Stimulated activated naive CD8-positive, alpha-beta T cell treated with anti-CD3 and anti-CD28 coated beads, Interleukin-15, Interleukin-2, amounts not matched to agents 100 ng/mL and 50 ng/mL, for 24 hours (primary cell): ENCODE measurements at regions not wholly inside any gene's neighbourhood (a gene's known extent, or its start where the extent isn't known, plus 50 kb on each side); places are given as distances from the start of the nearest gene placed in this dataset.

Source experiments
- H3K27ac Mint-ChIP-seq: one replicate; pipeline ENCODE4 v1.8.0; 2021; ENCODE audit warnings: mild to moderate bottlenecking, mixed read lengths
- H3K27me3 Mint-ChIP-seq: one replicate; pipeline ENCODE4 v1.8.0; 2021; ENCODE audit warnings: mixed read lengths
- H3K36me3 Mint-ChIP-seq: one replicate; pipeline ENCODE4 v1.8.0; 2021; ENCODE audit warnings: low read depth, mixed read lengths
- H3K4me1 Mint-ChIP-seq: one replicate; pipeline ENCODE4 v1.8.0; 2021; ENCODE audit warnings: low read depth, mixed read lengths
- H3K4me3 Mint-ChIP-seq: one replicate; pipeline ENCODE4 v1.8.0; 2021; ENCODE audit warnings: mild to moderate bottlenecking, mixed read lengths
- H3K9me3 Mint-ChIP-seq: one replicate; pipeline ENCODE4 v1.8.0; 2021; ENCODE audit warnings: mixed read lengths

- H3K36me3 Mint-ChIP-seq: no peaks in the 10 kb centered on the region
- no peak overlapping the region for H3K27ac Mint-ChIP-seq
- no peaks in the 10 kb centered on the region for H3K27me3 Mint-ChIP-seq
- peaks cover 23% of the 10 kb centered on the region for H3K4me1 Mint-ChIP-seq
- no peak overlapping the region for H3K4me3 Mint-ChIP-seq
- H3K9me3 Mint-ChIP-seq: no peaks in the 10 kb centered on the region
Measured at GRCh38 chr4:3343358-3343757, 50.5 kb downstream of the RGS12 start.

- Mint-ChIP-seq H3K4me1 (peaks cover 23% of the 10 kb centered on the region), H3K36me3 (no peaks in the 10 kb centered on the region), H3K4me3 (no peak overlapping the region), H3K9me3 (no peaks in the 10 kb centered on the region), H3K27ac (no peak overlapping the region), H3K27me3 (no peaks in the 10 kb centered on the region)
Measured at GRCh38 chr4:3344104-3344503, 51.3 kb downstream of the RGS12 start.

- Mint-ChIP-seq H3K4me1 (peaks cover 23% of the 10 kb centered on the region), H3K27me3 (no peaks in the 10 kb centered on the region), H3K4me3 (no peak overlapping the region), H3K9me3 (no peaks in the 10 kb centered on the region), H3K36me3 (no peaks in the 10 kb centered on the region), H3K27ac (no peak overlapping the region)
Measured at GRCh38 chr4:3344596-3344995, 51.8 kb downstream of the RGS12 start.

- H3K4me1 Mint-ChIP-seq: peaks cover 23% of the 10 kb centered on the region
- no peaks in the 10 kb centered on the region for H3K9me3 Mint-ChIP-seq
- H3K4me3 Mint-ChIP-seq: no peak overlapping the region
- H3K27me3 Mint-ChIP-seq: no peaks in the 10 kb centered on the region
- no peak overlapping the region for H3K27ac Mint-ChIP-seq
- H3K36me3 Mint-ChIP-seq: no peaks in the 10 kb centered on the region
Measured at GRCh38 chr4:3345384-3345783, 52.6 kb downstream of the RGS12 start.

- no peak overlapping the region for H3K4me3 Mint-ChIP-seq
- no peak overlapping the region for H3K27ac Mint-ChIP-seq
- H3K4me1 Mint-ChIP-seq: peaks cover 23% of the 10 kb centered on the region
- H3K9me3 Mint-ChIP-seq: no peaks in the 10 kb centered on the region
- H3K36me3 Mint-ChIP-seq: no peaks in the 10 kb centered on the region
- no peaks in the 10 kb centered on the region for H3K27me3 Mint-ChIP-seq
Measured at GRCh38 chr4:3346146-3346545, 53.3 kb downstream of the RGS12 start.

GRCh38 chr4:3347871-3348270 is 55.0 kb downstream of the RGS12 start:
- peaks cover 11% of the 10 kb centered on the region for H3K4me1 Mint-ChIP-seq
- H3K36me3 Mint-ChIP-seq: no peaks in the 10 kb centered on the region
- no peak overlapping the region for H3K4me3 Mint-ChIP-seq
- no peak overlapping the region for H3K27ac Mint-ChIP-seq
- peaks cover 2% of the 10 kb centered on the region for H3K9me3 Mint-ChIP-seq
- no peaks in the 10 kb centered on the region for H3K27me3 Mint-ChIP-seq

- no peaks in the 10 kb centered on the region for H3K36me3 Mint-ChIP-seq
- H3K4me1 Mint-ChIP-seq: peaks cover 8% of the 10 kb centered on the region
- H3K4me3 Mint-ChIP-seq: no peak overlapping the region
- no peak overlapping the region for H3K27ac Mint-ChIP-seq
- peaks cover 5% of the 10 kb centered on the region for H3K9me3 Mint-ChIP-seq
- H3K27me3 Mint-ChIP-seq: no peaks in the 10 kb centered on the region
Measured at GRCh38 chr4:3348621-3349020, 55.8 kb downstream of the RGS12 start.

- Mint-ChIP-seq H3K36me3 (no peaks in the 10 kb centered on the region), H3K27ac (no peak overlapping the region), H3K4me3 (no peak overlapping the region), H3K27me3 (no peaks in the 10 kb centered on the region), H3K9me3 (peaks cover 5% of the 10 kb centered on the region), H3K4me1 (peaks cover 8% of the 10 kb centered on the region)
Measured at GRCh38 chr4:3349116-3349515, 56.3 kb downstream of the RGS12 start.

- Mint-ChIP-seq H3K36me3 (no peaks in the 10 kb centered on the region), H3K4me1 (peaks cover 6% of the 10 kb centered on the region), H3K27me3 (no peaks in the 10 kb centered on the region), H3K4me3 (no peak overlapping the region), H3K9me3 (peaks cover 5% of the 10 kb centered on the region), H3K27ac (no peak overlapping the region)
Measured at GRCh38 chr4:3351997-3352396, 59.2 kb downstream of the RGS12 start.

- no peaks in the 10 kb centered on the region for H3K36me3 Mint-ChIP-seq
- H3K4me3 Mint-ChIP-seq: no peak overlapping the region
- H3K4me1 Mint-ChIP-seq: peaks cover 6% of the 10 kb centered on the region
- H3K27me3 Mint-ChIP-seq: no peaks in the 10 kb centered on the region
- H3K9me3 Mint-ChIP-seq: peaks cover 5% of the 10 kb centered on the region
- no peak overlapping the region for H3K27ac Mint-ChIP-seq
Measured at GRCh38 chr4:3352505-3352904, 59.7 kb downstream of the RGS12 start.

GRCh38 chr4:3352941-3353594 is 60.2 kb downstream of the RGS12 start:
- Mint-ChIP-seq H3K36me3 (no peaks in the 10 kb centered on the region), H3K4me3 (no peak overlapping the region), H3K9me3 (peaks cover 5% of the 10 kb centered on the region), H3K27ac (no peak overlapping the region), H3K27me3 (no peaks in the 10 kb centered on the region), H3K4me1 (peaks cover 7% of the 10 kb centered on the region)

GRCh38 chr4:3353752-3354454 is 61.1 kb downstream of the RGS12 start:
- Mint-ChIP-seq H3K4me3 (no peak overlapping the region), H3K27me3 (no peaks in the 10 kb centered on the region), H3K4me1 (peaks cover 8% of the 10 kb centered on the region), H3K27ac (no peak overlapping the region), H3K9me3 (peaks cover 5% of the 10 kb centered on the region), H3K36me3 (no peaks in the 10 kb centered on the region)

GRCh38 chr4:3354455-3354811 is 61.6 kb downstream of the RGS12 start:
- Mint-ChIP-seq H3K4me1 (peaks cover 8% of the 10 kb centered on the region), H3K36me3 (no peaks in the 10 kb centered on the region), H3K27me3 (no peaks in the 10 kb centered on the region), H3K9me3 (peaks cover 5% of the 10 kb centered on the region), H3K4me3 (no peak overlapping the region), H3K27ac (no peak overlapping the region)

- Mint-ChIP-seq H3K27me3 (no peaks in the 10 kb centered on the region), H3K4me3 (no peak overlapping the region), H3K4me1 (peaks cover 14% of the 10 kb centered on the region), H3K36me3 (no peaks in the 10 kb centered on the region), H3K27ac (no peak overlapping the region), H3K9me3 (peaks cover 5% of the 10 kb centered on the region)
Measured at GRCh38 chr4:3355266-3355748, 62.5 kb downstream of the RGS12 start.

- no peak overlapping the region for H3K4me3 Mint-ChIP-seq
- H3K36me3 Mint-ChIP-seq: no peaks in the 10 kb centered on the region
- no peaks in the 10 kb centered on the region for H3K27me3 Mint-ChIP-seq
- H3K4me1 Mint-ChIP-seq: peaks cover 26% of the 10 kb centered on the region
- H3K27ac Mint-ChIP-seq: no peak overlapping the region
- no peaks in the 10 kb centered on the region for H3K9me3 Mint-ChIP-seq
Measured at GRCh38 chr4:3358656-3359055, 65.8 kb downstream of the RGS12 start.

- H3K27me3 Mint-ChIP-seq: no peaks in the 10 kb centered on the region
- H3K36me3 Mint-ChIP-seq: no peaks in the 10 kb centered on the region
- H3K27ac Mint-ChIP-seq: no peak overlapping the region
- peaks cover 20% of the 10 kb centered on the region for H3K4me1 Mint-ChIP-seq
- H3K9me3 Mint-ChIP-seq: no peaks in the 10 kb centered on the region
- no peak overlapping the region for H3K4me3 Mint-ChIP-seq
Measured at GRCh38 chr4:3360777-3361176, 68.0 kb downstream of the RGS12 start.
